ENCODE measurements at regions not wholly inside any gene's neighbourhood (a gene's known extent, or its start where the extent isn't known, plus 50 kb on each side); places are given as distances from the start of the nearest gene placed in this dataset.

GRCh38 chr2:172282944-172283343 is 144.4 kb upstream of the ITGA6 start:
- peak; percentile 80 for DNase-seq (ENCODE audit: low read depth)
- no peak overlapping the region for H3K4me3 ChIP-seq (ENCODE audit: low read depth, low read length)
- TF ChIP-seq CTCF (IDR thresholded peaks at IDR 0.05; ENCODE audit: insufficient read depth, low read depth, low read length) = no peak

DNA sequence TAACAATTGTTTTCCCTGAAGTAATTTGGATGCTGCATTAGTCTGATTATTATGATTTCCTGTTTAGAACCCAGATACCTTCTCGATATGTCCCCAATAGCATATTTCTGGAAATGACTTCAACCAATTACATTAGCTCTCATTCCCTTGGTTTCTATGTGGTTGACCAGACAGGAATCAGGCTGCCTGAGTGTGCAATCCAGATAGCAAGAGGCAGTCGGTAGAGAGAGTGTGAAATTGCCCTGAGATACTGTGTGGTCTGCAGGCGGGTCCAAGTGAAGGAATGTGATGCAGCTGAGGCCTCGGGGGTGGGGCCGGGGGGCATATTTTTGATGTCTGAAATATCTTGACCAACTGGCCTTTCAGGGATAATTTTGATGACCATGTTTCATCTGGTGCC is 143.9 kb upstream of the ITGA6 start:
- H3K4me3 ChIP-seq (ENCODE audit: low read depth, low read length) = no peak overlapping the region
- no peak for DNase-seq (ENCODE audit: low read depth)
- TF ChIP-seq CTCF (IDR thresholded peaks at IDR 0.05; ENCODE audit: insufficient read depth, low read depth, low read length) = no peak

DNA sequence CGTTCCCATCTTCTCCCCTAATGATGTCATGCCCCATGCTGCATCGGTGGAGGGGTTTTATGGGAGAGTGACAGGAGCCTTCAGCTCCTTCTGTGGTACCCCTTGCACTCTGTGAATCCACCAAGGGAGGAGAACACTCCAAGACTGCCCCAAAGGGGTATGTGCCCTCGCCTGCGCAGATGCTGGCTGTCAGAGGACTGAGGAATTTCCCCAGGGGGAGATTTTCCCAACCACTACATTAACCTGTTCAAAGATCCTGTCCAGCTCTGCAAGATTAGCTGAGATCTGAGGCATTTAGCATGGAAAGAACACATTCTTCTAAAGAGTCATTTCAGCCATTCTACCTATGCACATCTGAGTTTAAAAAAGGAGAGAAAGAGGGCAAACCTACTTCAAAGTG is 143.2 kb upstream of the ITGA6 start:
- no peak overlapping the region for H3K4me3 ChIP-seq (ENCODE audit: low read depth, low read length)
- TF ChIP-seq CTCF (IDR thresholded peaks at IDR 0.05; ENCODE audit: insufficient read depth, low read depth, low read length) = no peak
- DNase-seq (ENCODE audit: low read depth) = no peak

GRCh38 chr2:172285010-172285621 is 142.3 kb upstream of the ITGA6 start:
- peak; percentile 60 for DNase-seq (ENCODE audit: low read depth)
- no peak overlapping the region for H3K4me3 ChIP-seq (ENCODE audit: low read depth, low read length)
- no peak for TF ChIP-seq CTCF (IDR thresholded peaks at IDR 0.05; ENCODE audit: insufficient read depth, low read depth, low read length)

DNA sequence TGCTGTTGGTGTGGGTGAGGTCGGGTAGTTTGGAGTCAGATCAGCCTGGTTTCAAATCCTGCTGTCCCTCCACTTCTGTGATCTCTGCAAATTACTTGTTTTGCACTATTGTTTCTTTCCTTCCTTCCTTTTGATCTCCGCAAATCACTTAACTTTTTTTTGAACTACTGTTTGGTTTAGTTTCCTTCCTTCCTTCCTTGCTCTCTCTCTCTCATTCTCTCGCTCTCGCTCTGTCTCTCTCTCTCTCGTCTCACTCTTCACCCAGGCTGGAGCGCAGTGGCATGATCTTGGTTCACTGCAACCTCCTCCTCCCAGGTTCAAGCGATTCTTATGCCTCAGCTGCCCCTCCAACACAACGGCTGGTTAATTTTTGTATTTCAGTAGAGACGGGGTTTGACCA is 141.6 kb upstream of the ITGA6 start:
- no peak for TF ChIP-seq CTCF (IDR thresholded peaks at IDR 0.05; ENCODE audit: insufficient read depth, low read depth, low read length)
- H3K4me3 ChIP-seq (ENCODE audit: low read depth, low read length) = no peak overlapping the region
- no peak for DNase-seq (ENCODE audit: low read depth)

DNA sequence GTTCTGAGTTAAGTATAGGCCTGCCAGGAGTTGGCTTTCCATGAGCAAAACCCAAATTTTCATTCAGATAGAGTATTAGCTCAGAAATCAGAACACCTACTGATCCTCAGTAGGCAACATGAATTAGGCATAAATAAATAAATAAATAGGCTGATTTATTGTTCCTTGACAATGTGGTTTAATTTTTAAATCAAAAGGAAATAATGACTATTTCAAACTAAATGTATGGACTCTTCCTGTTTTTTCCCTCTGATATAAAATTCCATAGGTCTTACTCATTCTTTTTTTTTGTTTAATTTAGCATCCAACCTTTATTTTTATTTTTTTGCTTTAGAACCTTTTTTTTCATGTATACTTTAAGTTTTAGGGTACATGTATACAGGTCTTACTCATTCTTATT is 140.2 kb upstream of the ITGA6 start:
- DNase-seq (ENCODE audit: low read depth) = no peak
- H3K4me3 ChIP-seq (ENCODE audit: low read depth, low read length) = no peak overlapping the region
- no peak for TF ChIP-seq CTCF (IDR thresholded peaks at IDR 0.05; ENCODE audit: insufficient read depth, low read depth, low read length)

Measured in fibroblast of villous mesenchyme (primary cell).